ENCODE measurements at regions not wholly inside any gene's neighbourhood (a gene's known extent, or its start where the extent isn't known, plus 50 kb on each side); places are given as distances from the start of the nearest gene placed in this dataset.

DNA sequence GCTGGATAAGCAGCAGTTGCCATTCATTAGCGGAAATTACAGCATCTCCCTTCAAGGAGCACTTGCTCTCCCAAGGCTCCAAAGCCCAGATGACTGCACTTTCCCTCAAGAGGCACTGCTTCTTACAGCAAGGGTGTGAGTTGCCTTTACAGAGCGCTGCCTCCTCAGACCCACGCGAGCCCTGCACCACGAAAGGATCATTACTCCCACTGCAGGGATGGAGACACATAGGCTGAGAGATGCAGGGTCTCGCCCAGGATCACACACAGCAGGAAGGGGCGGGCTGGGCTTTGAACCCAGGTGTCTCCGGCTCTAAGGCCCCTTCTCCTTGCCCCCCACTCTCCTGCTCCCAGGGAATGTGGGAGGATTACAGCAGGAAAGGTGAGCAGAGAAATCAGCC lies 405.5 kb downstream of the MATN1 start:
- H3K9ac ChIP-seq (ENCODE audit: low read length): no peak overlapping the region
- no peaks in the 10 kb centered on the region for H3K36me3 ChIP-seq (ENCODE audit: control insufficient read depth, insufficient read depth, low read length)
- no peak overlapping the region for H3K4me3 ChIP-seq (ENCODE audit: low read length)
- H3K4me1 ChIP-seq (ENCODE audit: control insufficient read depth, insufficient read depth, low read length): no peaks in the 10 kb centered on the region
- H3K27ac ChIP-seq (ENCODE audit: low read depth, low read length): no peak overlapping the region
- H3K27me3 ChIP-seq (ENCODE audit: control insufficient read depth, insufficient read depth, low read length): peaks cover 4% of the 10 kb centered on the region

DNA sequence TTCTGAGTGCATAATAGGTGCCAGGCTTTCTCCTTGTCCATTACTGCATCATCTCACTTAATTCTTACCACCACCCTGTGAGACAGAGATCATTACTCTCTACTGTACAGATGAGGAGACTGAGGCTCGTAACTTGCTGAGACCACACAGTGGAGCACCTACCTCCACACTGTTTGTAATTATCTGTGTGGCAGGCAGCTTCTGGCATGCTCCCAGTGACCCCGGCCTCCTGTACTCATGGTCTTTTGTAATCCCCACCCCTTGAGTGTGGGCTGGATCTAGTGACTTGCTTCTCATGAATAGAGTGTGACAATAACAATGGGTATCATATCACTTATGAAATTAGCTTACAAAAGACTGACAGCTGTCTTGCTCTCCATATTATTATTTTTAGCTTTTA lies 407.3 kb downstream of the MATN1 start:
- Histone ChIP-seq H3K4me3 (ENCODE audit: low read length) (no peak overlapping the region), H3K4me1 (ENCODE audit: control insufficient read depth, insufficient read depth, low read length) (no peaks in the 10 kb centered on the region), H3K9ac (ENCODE audit: low read length) (no peak overlapping the region), H3K36me3 (ENCODE audit: control insufficient read depth, insufficient read depth, low read length) (no peaks in the 10 kb centered on the region), H3K27me3 (ENCODE audit: control insufficient read depth, insufficient read depth, low read length) (peaks cover 4% of the 10 kb centered on the region), H3K27ac (ENCODE audit: low read depth, low read length) (no peak overlapping the region)

DNA sequence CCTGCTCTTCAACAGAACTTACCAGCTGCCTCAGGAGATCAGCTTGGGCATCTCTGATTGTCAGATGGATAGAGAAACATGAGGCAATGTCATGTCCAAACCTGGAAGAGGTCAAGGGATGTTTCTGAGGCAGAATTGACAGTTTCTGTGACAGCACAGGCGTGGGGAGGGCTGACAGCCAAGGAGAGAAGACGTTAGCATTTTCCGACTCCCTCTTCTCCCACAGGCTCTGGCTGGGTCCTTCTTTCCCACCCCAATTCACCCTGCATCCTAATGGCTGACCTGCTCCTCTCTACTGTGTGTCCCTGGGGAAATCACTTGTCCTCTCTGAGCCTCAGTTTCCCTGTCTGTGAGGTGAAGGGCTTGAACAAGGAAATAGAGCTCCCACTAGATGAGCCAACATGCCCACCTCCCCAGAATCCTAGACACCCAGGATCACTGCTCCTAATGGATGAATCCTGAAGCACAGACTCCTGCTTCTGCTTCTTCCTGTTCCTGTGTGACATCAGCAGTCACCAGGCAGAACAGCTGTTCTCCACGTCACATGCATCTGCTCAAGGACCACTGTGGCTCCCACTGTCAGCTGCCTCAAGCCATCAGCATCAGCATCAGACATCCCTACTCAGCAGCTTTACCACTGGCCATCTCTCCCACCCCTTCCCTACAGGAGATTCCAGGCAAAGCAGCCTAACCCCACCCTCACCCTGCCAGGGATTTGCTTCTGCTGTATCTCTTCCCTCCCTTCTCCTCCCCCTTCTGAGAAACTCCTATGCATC lies 408.0 kb downstream of the MATN1 start:
- peaks cover 4% of the 10 kb centered on the region for H3K27me3 ChIP-seq (ENCODE audit: control insufficient read depth, insufficient read depth, low read length)
- no peak overlapping the region for H3K9ac ChIP-seq (ENCODE audit: low read length)
- H3K4me3 ChIP-seq (ENCODE audit: low read length): no peak overlapping the region
- no peaks in the 10 kb centered on the region for H3K4me1 ChIP-seq (ENCODE audit: control insufficient read depth, insufficient read depth, low read length)
- no peaks in the 10 kb centered on the region for H3K36me3 ChIP-seq (ENCODE audit: control insufficient read depth, insufficient read depth, low read length)
- no peak overlapping the region for H3K27ac ChIP-seq (ENCODE audit: low read depth, low read length)

GRCh38 chr1:30314591-30314990 lies 408.8 kb downstream of the MATN1 start:
- H3K36me3 ChIP-seq (ENCODE audit: control insufficient read depth, insufficient read depth, low read length): no peaks in the 10 kb centered on the region
- no peak overlapping the region for H3K4me3 ChIP-seq (ENCODE audit: low read length)
- no peaks in the 10 kb centered on the region for H3K4me1 ChIP-seq (ENCODE audit: control insufficient read depth, insufficient read depth, low read length)
- peaks cover 4% of the 10 kb centered on the region for H3K27me3 ChIP-seq (ENCODE audit: control insufficient read depth, insufficient read depth, low read length)
- H3K27ac ChIP-seq (ENCODE audit: low read depth, low read length): no peak overlapping the region
- H3K9ac ChIP-seq (ENCODE audit: low read length): no peak overlapping the region

GRCh38 chr1:30313584-30313983 lies 409.8 kb downstream of the MATN1 start:
- Histone ChIP-seq H3K27me3 (ENCODE audit: control insufficient read depth, insufficient read depth, low read length) (peaks cover 4% of the 10 kb centered on the region), H3K4me3 (ENCODE audit: low read length) (no peak overlapping the region), H3K9ac (ENCODE audit: low read length) (no peak overlapping the region), H3K27ac (ENCODE audit: low read depth, low read length) (no peak overlapping the region), H3K4me1 (ENCODE audit: control insufficient read depth, insufficient read depth, low read length) (no peaks in the 10 kb centered on the region), H3K36me3 (ENCODE audit: control insufficient read depth, insufficient read depth, low read length) (no peaks in the 10 kb centered on the region)

DNA sequence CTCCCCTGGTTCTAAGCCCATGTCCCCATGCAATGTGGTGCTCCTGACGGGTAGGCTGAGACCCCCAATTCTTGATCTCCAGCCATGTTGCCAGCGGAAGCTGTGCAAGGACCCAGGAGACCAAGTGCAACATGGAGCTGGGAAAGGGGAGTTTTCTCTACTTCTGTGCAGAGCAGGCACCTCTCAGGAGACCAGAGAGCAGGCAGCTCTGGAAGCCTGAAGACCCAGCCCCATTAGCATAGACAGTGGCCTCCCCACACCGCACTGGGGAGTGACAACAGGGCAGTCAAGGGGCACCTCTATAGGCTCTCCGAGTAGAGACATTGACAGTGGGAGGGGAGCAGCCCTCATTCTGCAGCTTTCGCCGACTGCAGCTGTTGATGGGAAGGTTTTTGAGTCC lies 410.2 kb downstream of the MATN1 start:
- peaks cover 4% of the 10 kb centered on the region for H3K27me3 ChIP-seq (ENCODE audit: control insufficient read depth, insufficient read depth, low read length)
- H3K4me1 ChIP-seq (ENCODE audit: control insufficient read depth, insufficient read depth, low read length): no peaks in the 10 kb centered on the region
- no peak overlapping the region for H3K27ac ChIP-seq (ENCODE audit: low read depth, low read length)

GRCh38 chr1:30312226-30312625 lies 411.2 kb downstream of the MATN1 start:
- H3K4me1 ChIP-seq (ENCODE audit: control insufficient read depth, insufficient read depth, low read length): no peaks in the 10 kb centered on the region
- no peak overlapping the region for H3K27ac ChIP-seq (ENCODE audit: low read depth, low read length)
- H3K4me3 ChIP-seq (ENCODE audit: low read length): no peak overlapping the region
- H3K9ac ChIP-seq (ENCODE audit: low read length): no peak overlapping the region
- no peaks in the 10 kb centered on the region for H3K36me3 ChIP-seq (ENCODE audit: control insufficient read depth, insufficient read depth, low read length)
- H3K27me3 ChIP-seq (ENCODE audit: control insufficient read depth, insufficient read depth, low read length): peaks cover 4% of the 10 kb centered on the region

More for the DNA sequence above, 410.2 kb downstream of the MATN1 start:
- Histone ChIP-seq H3K9ac (ENCODE audit: low read length) (no peak overlapping the region), H3K4me3 (ENCODE audit: low read length) (no peak overlapping the region), H3K36me3 (ENCODE audit: control insufficient read depth, insufficient read depth, low read length) (no peaks in the 10 kb centered on the region)

- H3K9ac ChIP-seq (ENCODE audit: low read length): no peak overlapping the region
- H3K4me3 ChIP-seq (ENCODE audit: low read length): no peak overlapping the region
- H3K4me1 ChIP-seq (ENCODE audit: control insufficient read depth, insufficient read depth, low read length): no peaks in the 10 kb centered on the region
- H3K27me3 ChIP-seq (ENCODE audit: control insufficient read depth, insufficient read depth, low read length): peaks cover 4% of the 10 kb centered on the region
- no peak overlapping the region for H3K27ac ChIP-seq (ENCODE audit: low read depth, low read length)
- no peaks in the 10 kb centered on the region for H3K36me3 ChIP-seq (ENCODE audit: control insufficient read depth, insufficient read depth, low read length)
Observed at GRCh38 chr1:30311749-30312148, 411.6 kb downstream of the MATN1 start.

DNA sequence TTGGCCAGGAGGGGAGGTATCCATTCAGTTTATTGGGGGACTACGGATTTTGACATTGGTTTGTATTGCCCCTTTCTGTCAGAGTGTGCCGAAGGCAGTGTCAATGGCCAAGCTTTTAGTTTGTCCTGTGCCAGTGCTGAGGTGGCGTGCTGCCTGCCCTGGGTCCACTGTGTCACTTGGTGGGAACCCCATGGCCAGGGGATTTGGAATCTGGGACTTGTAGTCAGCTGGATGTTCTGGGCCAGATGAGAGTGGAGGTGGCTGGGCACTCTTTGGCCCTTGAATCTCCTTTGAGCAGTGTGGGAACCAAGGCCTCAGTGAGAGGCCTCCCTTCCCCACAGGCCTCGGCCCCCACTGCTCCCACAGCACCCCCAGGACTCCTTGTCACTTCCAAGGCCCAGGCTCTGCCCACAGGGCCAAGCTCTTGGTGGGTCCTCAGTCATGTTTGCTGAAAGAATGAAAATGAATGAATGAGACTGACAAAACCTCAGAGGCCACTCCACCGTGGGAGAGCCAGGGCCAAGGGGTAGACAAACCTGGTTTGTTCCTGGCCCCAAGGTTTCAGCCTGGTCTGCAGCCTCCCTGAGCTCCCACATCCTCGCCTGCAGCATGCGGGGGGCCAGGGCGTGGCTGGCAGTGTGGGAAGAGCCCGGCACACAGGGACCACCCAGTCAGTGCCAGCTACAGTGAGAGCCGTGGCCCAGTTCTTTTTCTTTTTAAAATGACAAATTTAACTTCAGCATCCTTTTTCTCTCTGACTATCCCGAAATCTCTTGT lies 412.2 kb downstream of the MATN1 start:
- Histone ChIP-seq H3K27ac (ENCODE audit: low read depth, low read length) (no peak overlapping the region), H3K4me1 (ENCODE audit: control insufficient read depth, insufficient read depth, low read length) (no peaks in the 10 kb centered on the region), H3K36me3 (ENCODE audit: control insufficient read depth, insufficient read depth, low read length) (no peaks in the 10 kb centered on the region), H3K4me3 (ENCODE audit: low read length) (no peak overlapping the region), H3K27me3 (ENCODE audit: control insufficient read depth, insufficient read depth, low read length) (peaks cover 4% of the 10 kb centered on the region), H3K9ac (ENCODE audit: low read length) (no peak overlapping the region)

DNA sequence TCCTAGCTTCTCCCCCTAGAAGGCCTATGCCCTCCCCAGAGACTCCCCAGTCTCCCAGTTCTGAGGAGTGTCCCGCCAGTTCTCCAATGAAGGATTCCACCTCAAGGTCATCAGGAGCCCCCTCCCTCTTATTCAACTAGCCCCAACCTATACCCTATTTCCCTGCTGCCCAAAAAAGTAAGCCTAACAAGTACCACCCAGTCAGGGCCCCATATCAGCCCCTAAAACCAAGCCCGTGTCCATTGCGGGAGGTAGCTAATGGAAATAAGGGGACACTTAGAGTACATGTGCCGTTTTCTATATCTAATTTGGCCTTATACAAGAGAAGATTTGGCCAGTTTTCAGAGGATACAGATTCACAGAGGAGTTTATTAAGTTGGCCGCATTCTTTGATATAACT lies 416.2 kb downstream of the MATN1 start:
- H3K27me3 ChIP-seq (ENCODE audit: control insufficient read depth, insufficient read depth, low read length): no peaks in the 10 kb centered on the region
- no peak overlapping the region for H3K27ac ChIP-seq (ENCODE audit: low read depth, low read length)
- H3K4me1 ChIP-seq (ENCODE audit: control insufficient read depth, insufficient read depth, low read length): no peaks in the 10 kb centered on the region
- H3K36me3 ChIP-seq (ENCODE audit: control insufficient read depth, insufficient read depth, low read length): no peaks in the 10 kb centered on the region
- H3K9ac ChIP-seq (ENCODE audit: low read length): no peak overlapping the region
- no peak overlapping the region for H3K4me3 ChIP-seq (ENCODE audit: low read length)

DNA sequence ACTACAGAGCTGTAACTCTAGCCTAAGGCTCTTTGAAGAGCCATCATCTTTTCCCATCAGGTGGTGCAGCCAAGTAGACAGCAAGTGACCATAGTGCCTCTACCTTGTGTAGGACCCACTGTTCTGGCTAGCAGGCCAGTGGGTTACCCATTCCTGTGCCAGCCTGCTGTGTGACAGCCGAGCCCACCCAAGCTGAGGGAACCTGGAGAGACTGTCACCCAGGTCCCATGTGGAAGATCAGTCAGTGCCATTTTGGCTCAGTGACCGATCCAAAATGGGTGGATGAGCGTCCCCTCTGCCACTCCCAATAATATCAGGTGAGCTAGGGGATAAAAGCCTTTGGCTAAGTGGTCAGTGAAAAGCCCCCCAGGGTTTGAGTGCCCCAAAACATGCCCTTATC lies 417.9 kb downstream of the MATN1 start:
- Histone ChIP-seq H3K4me3 (ENCODE audit: low read length) (no peak overlapping the region), H3K27me3 (ENCODE audit: control insufficient read depth, insufficient read depth, low read length) (no peaks in the 10 kb centered on the region), H3K4me1 (ENCODE audit: control insufficient read depth, insufficient read depth, low read length) (no peaks in the 10 kb centered on the region), H3K36me3 (ENCODE audit: control insufficient read depth, insufficient read depth, low read length) (no peaks in the 10 kb centered on the region), H3K27ac (ENCODE audit: low read depth, low read length) (no peak overlapping the region), H3K9ac (ENCODE audit: low read length) (no peak overlapping the region)

DNA sequence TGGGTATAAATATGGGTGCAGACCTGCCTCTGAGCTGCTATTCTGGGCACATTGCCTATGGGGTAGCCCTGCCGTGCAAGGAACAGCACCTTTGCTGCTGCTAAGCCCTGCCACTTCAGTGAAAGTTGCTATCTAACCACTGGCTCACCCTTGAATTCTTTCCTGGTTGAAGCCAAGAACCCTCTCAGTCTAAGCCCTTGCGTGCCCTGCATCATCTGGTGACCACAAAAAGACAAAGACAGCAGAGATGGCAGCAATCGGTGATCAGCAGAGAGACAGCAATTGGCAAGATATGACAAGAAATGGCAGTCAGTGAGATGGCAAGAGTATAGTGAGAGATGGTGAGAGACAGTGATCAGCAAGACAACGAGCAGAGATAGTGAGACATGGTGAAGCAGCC lies 418.3 kb downstream of the MATN1 start:
- H3K27ac ChIP-seq (ENCODE audit: low read depth, low read length): no peak overlapping the region
- H3K27me3 ChIP-seq (ENCODE audit: control insufficient read depth, insufficient read depth, low read length): no peaks in the 10 kb centered on the region
- no peaks in the 10 kb centered on the region for H3K36me3 ChIP-seq (ENCODE audit: control insufficient read depth, insufficient read depth, low read length)
- H3K9ac ChIP-seq (ENCODE audit: low read length): no peak overlapping the region
- no peaks in the 10 kb centered on the region for H3K4me1 ChIP-seq (ENCODE audit: control insufficient read depth, insufficient read depth, low read length)
- H3K4me3 ChIP-seq (ENCODE audit: low read length): no peak overlapping the region

DNA sequence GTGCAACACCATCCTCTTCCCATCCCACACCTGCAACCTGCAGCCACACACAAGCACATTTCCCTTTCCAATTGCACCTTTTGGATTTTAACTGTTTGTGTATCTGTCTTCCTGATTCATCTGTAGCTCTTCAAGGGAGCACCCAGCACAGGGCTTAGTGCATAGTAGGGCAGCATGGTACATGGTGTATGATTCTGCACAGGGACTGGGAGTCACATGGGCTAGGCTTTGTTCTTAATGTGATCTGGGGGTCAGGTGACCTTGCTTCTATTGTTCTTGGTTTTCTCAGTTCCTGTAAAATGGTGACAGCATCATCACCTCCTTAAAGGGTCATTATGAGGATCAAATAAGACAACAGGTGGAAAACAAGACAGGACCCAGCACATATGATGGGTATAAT lies 419.3 kb downstream of the MATN1 start:
- Histone ChIP-seq H3K4me3 (ENCODE audit: low read length) (no peak overlapping the region), H3K9ac (ENCODE audit: low read length) (no peak overlapping the region), H3K27me3 (ENCODE audit: control insufficient read depth, insufficient read depth, low read length) (no peaks in the 10 kb centered on the region), H3K36me3 (ENCODE audit: control insufficient read depth, insufficient read depth, low read length) (no peaks in the 10 kb centered on the region), H3K4me1 (ENCODE audit: control insufficient read depth, insufficient read depth, low read length) (no peaks in the 10 kb centered on the region), H3K27ac (ENCODE audit: low read depth, low read length) (no peak overlapping the region)
